ENCODE measurements at regions not wholly inside any gene's neighbourhood (a gene's known extent, or its start where the extent isn't known, plus 50 kb on each side); places are given as distances from the start of the nearest gene placed in this dataset.

DNA sequence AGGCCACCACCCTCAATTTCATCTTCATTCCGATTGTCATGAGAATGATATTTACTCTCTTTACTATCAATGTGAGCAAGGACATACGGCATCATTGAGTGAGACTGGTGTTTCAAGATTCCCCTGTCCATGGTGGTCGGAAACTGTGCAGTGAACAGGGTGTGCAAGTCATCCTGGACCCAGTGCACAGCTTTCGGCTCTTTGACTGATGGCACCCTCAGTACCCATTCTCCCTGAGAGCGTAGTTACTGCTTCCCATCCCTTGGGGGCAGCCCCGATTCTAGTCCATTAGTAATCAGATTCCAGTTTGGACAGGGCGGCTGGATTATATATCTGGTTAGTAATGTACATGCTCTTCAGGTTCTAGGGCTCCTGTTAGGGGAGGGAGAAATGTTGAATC is 61.7 kb upstream of the SUB1 start:
- intact Hi-C loops (cut with micrococcal nuclease; ENCODE audit: unreplicated experiment): no loop called here
- no peak overlapping the region for H3K4me3 ChIP-seq
- H2AFZ ChIP-seq: no peak overlapping the region
- TF ChIP-seq CTCF (conservative IDR thresholded peaks at IDR 0.05): peak; percentile 41
- no peak for TF ChIP-seq EZH2 (IDR thresholded peaks at IDR 0.05; ENCODE audit: low read depth)
- H3K9me2 ChIP-seq (ENCODE audit: insufficient read depth): no peaks in the 10 kb centered on the region
- H3K27ac ChIP-seq: no peak overlapping the region
- H3K36me3 ChIP-seq (ENCODE audit: low read depth): no peaks in the 10 kb centered on the region
- H3K4me1 ChIP-seq (replicated peaks; ENCODE audit: insufficient read depth): no peaks in the 10 kb centered on the region
- no peak overlapping the region for H3K4me2 ChIP-seq
- no peaks in the 10 kb centered on the region for H3F3A ChIP-seq (ENCODE audit: insufficient read depth, low read depth)
- POLR2A ChIA-PET (ENCODE audit: unreplicated experiment): no interaction called here
- H3K9me3 ChIP-seq (ENCODE audit: insufficient read depth, low read depth): no peaks in the 10 kb centered on the region
- H3K79me2 ChIP-seq (ENCODE audit: low read depth): no peaks in the 10 kb centered on the region
- no peaks in the 10 kb centered on the region for H4K20me1 ChIP-seq (ENCODE audit: insufficient read depth)
- CTCF ChIA-PET: no interaction called here
- no peak for DNase-seq
- H3K27me3 ChIP-seq (ENCODE audit: insufficient read depth, low read depth): peaks cover 19% of the 10 kb centered on the region
- no TSS peak for BruUV-seq (replicated peaks)

DNA sequence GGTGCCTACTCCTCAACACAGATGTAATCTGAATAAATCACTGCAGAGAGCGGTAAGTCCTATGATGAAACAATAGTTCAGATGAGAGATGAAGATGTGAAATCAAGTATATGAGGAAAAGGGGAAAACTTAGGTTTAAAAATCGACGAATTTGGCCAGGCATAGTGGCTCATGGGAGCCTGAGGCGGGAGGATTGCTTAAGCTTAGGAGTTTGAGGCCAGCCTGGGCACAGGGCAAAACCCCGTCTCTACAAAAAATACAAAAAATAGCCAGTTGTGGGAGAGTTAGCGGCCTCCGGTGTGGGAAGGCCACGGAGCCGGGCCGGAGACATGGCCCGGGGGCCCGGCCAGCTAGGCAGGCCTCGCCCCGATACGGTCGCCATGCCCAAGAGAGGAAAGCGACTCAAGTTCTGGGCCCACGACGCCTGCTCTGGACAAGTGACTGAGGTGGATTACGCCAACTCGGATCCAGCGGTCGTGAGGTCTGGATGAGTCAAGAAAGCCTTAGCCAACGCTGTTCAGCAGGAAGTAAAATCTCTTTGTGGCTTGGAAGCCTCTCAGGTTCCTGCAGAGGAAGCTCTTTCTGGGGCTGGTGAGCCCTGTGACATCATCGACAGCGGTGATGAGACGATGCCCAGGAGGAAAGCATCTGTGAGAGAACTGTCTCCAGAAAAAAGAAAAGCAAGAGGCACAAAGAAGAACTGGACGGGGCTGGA is 62.8 kb upstream of the SUB1 start:
- no peaks in the 10 kb centered on the region for H3K79me2 ChIP-seq (ENCODE audit: low read depth)
- H3K36me3 ChIP-seq (ENCODE audit: low read depth): no peaks in the 10 kb centered on the region
- TF ChIP-seq EZH2 (IDR thresholded peaks at IDR 0.05; ENCODE audit: low read depth) (no peak), CTCF (conservative IDR thresholded peaks at IDR 0.05) (no peak)
- no peak overlapping the region for H3K4me3 ChIP-seq
- no peak overlapping the region for H3K4me2 ChIP-seq
- BruUV-seq (replicated peaks): no TSS peak
- no peaks in the 10 kb centered on the region for H3K9me2 ChIP-seq (ENCODE audit: insufficient read depth)
- no peaks in the 10 kb centered on the region for H4K20me1 ChIP-seq (ENCODE audit: insufficient read depth)
- DNase-seq: peak; percentile 48 to 59
- peaks cover 30% of the 10 kb centered on the region for H3K27me3 ChIP-seq (ENCODE audit: insufficient read depth, low read depth)
- no peak overlapping the region for H3K27ac ChIP-seq
- no peaks in the 10 kb centered on the region for H3K4me1 ChIP-seq (replicated peaks; ENCODE audit: insufficient read depth)
- H3F3A ChIP-seq (ENCODE audit: insufficient read depth, low read depth): no peaks in the 10 kb centered on the region
- no peak overlapping the region for H2AFZ ChIP-seq
- intact Hi-C loops (cut with micrococcal nuclease; ENCODE audit: unreplicated experiment): no loop called here
- ChIA-PET POLR2A (ENCODE audit: unreplicated experiment) (interaction anchor here (0.5 to 0.6 kb wide), 2 partner anchors 215 to 348 kb away, joined by 3 to 5 read pairs; partner anchors contain the start of gene GOLPH3), CTCF (no interaction called here)
- H3K9me3 ChIP-seq (ENCODE audit: insufficient read depth, low read depth): no peaks in the 10 kb centered on the region

DNA sequence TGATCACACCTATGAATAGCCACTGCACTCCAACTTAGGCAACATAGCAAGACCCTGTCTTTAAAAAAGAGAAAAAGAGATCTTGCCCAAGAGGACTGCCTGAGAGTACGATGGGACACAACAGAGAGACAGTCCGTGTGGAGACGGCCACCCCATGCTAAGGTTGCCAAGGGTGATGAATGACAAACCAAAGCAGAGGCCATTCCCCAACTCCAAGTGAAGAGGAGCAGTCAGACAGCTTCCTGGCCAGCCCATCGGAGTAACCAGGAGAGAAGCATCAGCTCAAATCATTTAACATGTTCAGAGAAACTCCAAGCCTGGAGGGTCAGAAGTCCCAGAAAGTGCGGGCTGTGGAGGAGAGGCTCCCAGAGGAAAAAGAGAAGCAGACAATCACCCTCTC is 63.9 kb upstream of the SUB1 start:
- TF ChIP-seq EZH2 (IDR thresholded peaks at IDR 0.05; ENCODE audit: low read depth) (no peak), CTCF (conservative IDR thresholded peaks at IDR 0.05) (no peak)
- Histone ChIP-seq H3K27ac (no peak overlapping the region), H3K27me3 (ENCODE audit: insufficient read depth, low read depth) (peaks cover 35% of the 10 kb centered on the region), H3K36me3 (ENCODE audit: low read depth) (no peaks in the 10 kb centered on the region), H2AFZ (no peak overlapping the region), H3K4me1 (replicated peaks; ENCODE audit: insufficient read depth) (no peaks in the 10 kb centered on the region), H3K4me2 (no peak overlapping the region), H3K9me2 (ENCODE audit: insufficient read depth) (no peaks in the 10 kb centered on the region), H3K4me3 (no peak overlapping the region), H3K79me2 (ENCODE audit: low read depth) (no peaks in the 10 kb centered on the region), H3F3A (ENCODE audit: insufficient read depth, low read depth) (no peaks in the 10 kb centered on the region), H4K20me1 (ENCODE audit: insufficient read depth) (no peaks in the 10 kb centered on the region), H3K9me3 (ENCODE audit: insufficient read depth, low read depth) (no peaks in the 10 kb centered on the region)
- no peak for DNase-seq
- no TSS peak for BruUV-seq (replicated peaks)
- POLR2A ChIA-PET (ENCODE audit: unreplicated experiment): no interaction called here
- intact Hi-C loops (cut with micrococcal nuclease; ENCODE audit: unreplicated experiment): no loop called here
- CTCF ChIA-PET: no interaction called here

All from PC-9 (cell line).